Thyroid gland (tissue), 4 donors: ENCODE measurements at regions not wholly inside any gene's neighbourhood (a gene's known extent, or its start where the extent isn't known, plus 50 kb on each side); places are given as distances from the start of the nearest gene placed in this dataset.

Experiments used
- POLR2A ChIP-seq, 2 donors: fragments of 450-650 bp; IDR thresholded peaks; one replicate each; pipeline ENCODE4 v1.6.1; 2017; ENCODE audit warnings: antibody characterized with exemption in 2 of 2, mild to moderate bottlenecking in 2 of 2, moderate library complexity in 1 of 2
- TF ChIP-seq, protein P1 (sequence below), 6 experiments: fragments of 200-600 bp in 3 of 6; fragments of 450-650 bp in 3 of 6; sonication (generic) in 3 of 6; IDR thresholded peaks; one replicate each; pipeline ENCODE4 v1.5.1; 2016 to 2019; ENCODE audit warnings: antibody characterized with exemption in 6 of 6, mild to moderate bottlenecking in 2 of 6, inconsistent platforms in 1 of 6, moderate library complexity in 1 of 6

DNA sequence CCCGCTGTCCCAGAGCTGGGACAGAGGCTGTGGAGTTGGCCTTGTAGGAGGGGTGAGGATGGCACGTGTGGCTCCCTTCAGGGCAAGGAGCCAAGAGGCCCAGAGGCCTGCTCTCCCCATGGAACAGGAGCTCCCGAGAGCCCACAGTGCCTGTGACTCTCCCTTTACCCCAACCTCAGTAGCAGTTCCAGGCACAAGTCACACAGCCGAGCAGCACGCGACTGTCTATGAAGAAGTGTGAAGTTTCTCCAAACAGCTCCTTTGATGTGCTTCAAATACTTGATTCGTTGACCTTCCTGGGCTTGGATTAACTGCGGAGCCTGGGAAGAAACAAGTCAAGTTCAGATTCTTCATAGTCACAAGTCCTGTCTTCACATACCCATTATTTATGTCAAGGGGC, 208.7 kb downstream of the IRX2 start:
- TF ChIP-seq POLR2A (IDR thresholded peaks at IDR 0.05): no peak
- TF ChIP-seq, protein P1, sequence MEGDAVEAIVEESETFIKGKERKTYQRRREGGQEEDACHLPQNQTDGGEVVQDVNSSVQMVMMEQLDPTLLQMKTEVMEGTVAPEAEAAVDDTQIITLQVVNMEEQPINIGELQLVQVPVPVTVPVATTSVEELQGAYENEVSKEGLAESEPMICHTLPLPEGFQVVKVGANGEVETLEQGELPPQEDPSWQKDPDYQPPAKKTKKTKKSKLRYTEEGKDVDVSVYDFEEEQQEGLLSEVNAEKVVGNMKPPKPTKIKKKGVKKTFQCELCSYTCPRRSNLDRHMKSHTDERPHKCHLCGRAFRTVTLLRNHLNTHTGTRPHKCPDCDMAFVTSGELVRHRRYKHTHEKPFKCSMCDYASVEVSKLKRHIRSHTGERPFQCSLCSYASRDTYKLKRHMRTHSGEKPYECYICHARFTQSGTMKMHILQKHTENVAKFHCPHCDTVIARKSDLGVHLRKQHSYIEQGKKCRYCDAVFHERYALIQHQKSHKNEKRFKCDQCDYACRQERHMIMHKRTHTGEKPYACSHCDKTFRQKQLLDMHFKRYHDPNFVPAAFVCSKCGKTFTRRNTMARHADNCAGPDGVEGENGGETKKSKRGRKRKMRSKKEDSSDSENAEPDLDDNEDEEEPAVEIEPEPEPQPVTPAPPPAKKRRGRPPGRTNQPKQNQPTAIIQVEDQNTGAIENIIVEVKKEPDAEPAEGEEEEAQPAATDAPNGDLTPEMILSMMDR (IDR thresholded peaks at IDR 0.05): no peak
